ENCODE measurements at regions not wholly inside any gene's neighbourhood (a gene's known extent, or its start where the extent isn't known, plus 50 kb on each side); places are given as distances from the start of the nearest gene placed in this dataset.

GRCh38 chr4:11496351-11496829, 67.7 kb upstream of the HS3ST1 start (continued):
- no peak for TF ChIP-seq PRDM15 (CRISPR knock-in tag; IDR thresholded peaks at IDR 0.05)
- TF ChIP-seq SOX13 (IDR thresholded peaks at IDR 0.05) = no peak
- no peak for TF ChIP-seq SOX13 (CRISPR knock-in tag; conservative IDR thresholded peaks at IDR 0.05 in 1 of 2, IDR thresholded peaks at IDR 0.05 in 1 of 2)

- Histone ChIP-seq H3K4me3 (replicated peaks in 1 of 3; ENCODE audit: insufficient read depth in 1 of 3, low read depth in 2 of 3, low read length in 3 of 3) (no peak overlapping the region), H3K27me3 (ENCODE audit: control insufficient read depth in 1 of 2, insufficient read depth in 2 of 2, low read length in 2 of 2) (no peaks in the 10 kb centered on the region), H3K79me2 (ENCODE audit: insufficient read depth, low read length) (no peaks in the 10 kb centered on the region), H3K4me2 (ENCODE audit: low read depth, low read length) (no peak overlapping the region), H3K4me1 (ENCODE audit: insufficient read depth, low read length) (no peaks in the 10 kb centered on the region), H3K9me3 (ENCODE audit: low read length) (peaks cover 28% of the 10 kb centered on the region), H4K20me1 (ENCODE audit: insufficient read depth, low read length) (no peaks in the 10 kb centered on the region), H3K27ac (ENCODE audit: extremely low read length, insufficient read depth, low read length) (no peak overlapping the region), H2AFZ (ENCODE audit: low read length) (no peak overlapping the region), H3K36me3 (replicated peaks in 1 of 2; ENCODE audit: control insufficient read depth in 1 of 2, insufficient read depth in 2 of 2, low read length in 2 of 2) (no peaks in the 10 kb centered on the region), H3K9ac (ENCODE audit: insufficient read depth, low read depth, low read length) (no peak overlapping the region)
- ChIA-PET POLR2A (no interaction called here), CTCF (ENCODE audit: low intra/inter-chr PET ratio, low total read pairs) (no interaction called here)
- in situ Hi-C loops (cut with HindIII; ENCODE audit: extremely low pct_ligation_motif_present, low pct_unique_long_range_greater_than_20kb) = no loop called here
- DNase-seq (ENCODE audit: low spot score) (no peak), FAIRE-seq (no peak), ATAC-seq (no peak)
- BruUV-seq (replicated peaks) = no TSS peak
- 4% methylated on average over 2 of the region's 2 CpGs for WGBS (ENCODE audit: low lambda C conversion rate)
- intact Hi-C loops (cut with micrococcal nuclease; ENCODE audit: unreplicated experiment) = loop anchor here (5.0 kb wide), 1 partner anchor 244 kb away; no protein-coding TSS in a partner anchor
- no peak for TF ChIP-seq TOPORS (CRISPR knock-in tag; IDR thresholded peaks at IDR 0.05)
- no peak for TF ChIP-seq ATF7-NPFF (CRISPR knock-in tag; IDR thresholded peaks at IDR 0.05; ENCODE audit: low read depth)
- no peak for TF ChIP-seq SALL1 (CRISPR knock-in tag; IDR thresholded peaks at IDR 0.05)
- TF ChIP-seq KLF6 (CRISPR knock-in tag; IDR thresholded peaks at IDR 0.05) = no peak
- TF ChIP-seq TRIM24 (CRISPR knock-in tag; IDR thresholded peaks at IDR 0.05) = no peak
- TF ChIP-seq ZNF24 (IDR thresholded peaks at IDR 0.05) = no peak
- TF ChIP-seq ZMYM2 (CRISPR knock-in tag; IDR thresholded peaks at IDR 0.05) = no peak
- TF ChIP-seq ARID2 (CRISPR knock-in tag; IDR thresholded peaks at IDR 0.05; ENCODE audit: borderline replicate concordance) = no peak
- no peak for TF ChIP-seq PTBP1 (IDR thresholded peaks at IDR 0.05; ENCODE audit: low read depth, low read length, poor library complexity, severe bottlenecking)
- no peak for TF ChIP-seq UBTF (CRISPR knock-in tag; IDR thresholded peaks at IDR 0.05)
- TF ChIP-seq KDM3A (CRISPR knock-in tag; IDR thresholded peaks at IDR 0.05; ENCODE audit: low read depth) = no peak
- no peak for TF ChIP-seq ZBTB8A (CRISPR knock-in tag; IDR thresholded peaks at IDR 0.05; ENCODE audit: borderline replicate concordance, low read depth)
- TF ChIP-seq ZNF879 (CRISPR knock-in tag; IDR thresholded peaks at IDR 0.05) = no peak
These were observed 67.1 kb upstream of the HS3ST1 start for GRCh38 chr4:11495818-11496217.

Measured in HepG2 (cell line).